NT2/D1 (cell line): ENCODE measurements at regions not wholly inside any gene's neighbourhood (a gene's known extent, or its start where the extent isn't known, plus 50 kb on each side); places are given as distances from the start of the nearest gene placed in this dataset.

ENCODE experiments used
- SUZ12 ChIP-seq: IDR thresholded peaks from 2 replicates; pipeline ENCODE4 v1.6.1; 2011; ENCODE audit not compliant: insufficient read length, insufficient read depth; ENCODE audit errors: extremely low read depth
- YY1 ChIP-seq: IDR thresholded peaks from 2 replicates; pipeline ENCODE4 v1.6.1; 2011; ENCODE audit not compliant: insufficient read length, insufficient read depth
- ZNF274 ChIP-seq: IDR thresholded peaks from 2 replicates; pipeline ENCODE4 v1.6.1; 2011; ENCODE audit warnings: mild to moderate bottlenecking, low read depth, low read length

- no peak for TF ChIP-seq ZNF274
- TF ChIP-seq YY1 = no peak
- TF ChIP-seq SUZ12 = no peak
These were observed 120.1 kb upstream of the ARHGEF3 start for GRCh38 chr3:56921573-56922453.
